ENCODE measurements at regions not wholly inside any gene's neighbourhood (a gene's known extent, or its start where the extent isn't known, plus 50 kb on each side); places are given as distances from the start of the nearest gene placed in this dataset.

- no peak for DNase-seq
Observed at GRCh38 chr2:204495381-204495780, 49.9 kb upstream of the PARD3B start.
